HPDE6-E6E7 (cell line): ENCODE measurements at regions not wholly inside any gene's neighbourhood (a gene's known extent, or its start where the extent isn't known, plus 50 kb on each side); places are given as distances from the start of the nearest gene placed in this dataset.
"Not testable (repeated sequence)": the region's sequence is repeated elsewhere in the genome, so short reads cannot be mapped to it uniquely, and the experiment has no call there.

Experiments
- DNase-seq: peaks from one replicate; pipeline ENCODE4 v3.0.0; 2011; ENCODE audit warnings: missing footprints; ENCODE audit errors: extremely low spot score

DNA sequence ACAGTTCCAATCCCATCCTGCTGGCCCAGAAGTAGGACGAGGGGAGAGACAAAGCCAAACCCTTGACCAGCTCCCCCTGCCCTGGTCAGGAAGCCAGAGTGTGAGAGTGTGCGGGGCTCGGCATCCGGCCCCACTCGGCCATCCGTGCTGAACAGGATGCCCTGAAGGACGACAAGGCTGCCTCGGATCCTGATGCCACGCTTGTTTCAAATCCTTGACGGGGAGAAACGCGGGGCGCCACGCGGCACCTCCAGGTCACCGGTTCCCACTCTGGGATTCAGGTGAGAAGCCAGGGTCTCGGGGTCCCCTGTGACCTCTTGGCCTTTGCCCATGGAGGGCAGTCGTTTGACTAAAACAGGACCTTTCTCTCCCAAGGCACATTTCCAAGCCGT lies 167.8 kb downstream of the BRD1 start:
- DNase-seq, result no peak

DNA sequence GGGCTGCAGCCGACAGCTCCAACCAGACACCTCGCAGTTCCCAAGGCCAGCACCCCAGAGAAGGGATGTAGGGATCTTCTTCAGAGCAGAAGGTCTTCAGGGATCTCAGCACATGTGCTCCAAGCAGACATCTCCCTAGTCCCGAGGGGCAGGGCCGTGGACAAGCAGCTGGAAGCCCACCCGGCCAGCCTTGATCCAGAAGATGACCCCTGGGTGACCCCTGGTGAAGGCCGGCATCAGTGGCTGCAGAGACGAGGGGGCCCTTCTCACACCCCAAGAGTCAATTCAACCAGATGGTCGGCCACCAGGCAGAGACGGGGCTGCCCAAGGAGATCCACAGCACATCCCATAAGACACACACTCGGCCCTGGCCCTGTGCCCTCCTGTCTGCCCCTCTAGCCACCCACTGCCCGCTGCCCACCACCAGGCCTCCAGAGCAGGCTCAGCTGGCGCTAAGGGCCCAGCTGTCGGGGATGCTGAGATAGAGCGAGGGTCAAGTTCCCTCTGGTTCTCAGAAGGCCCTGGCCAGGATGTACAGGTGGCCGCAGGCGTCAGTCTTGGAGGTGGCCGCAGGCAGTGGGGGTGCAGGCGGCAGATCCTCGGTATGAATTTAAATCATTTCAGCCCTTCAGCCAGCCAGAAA lies 168.3 kb downstream of the BRD1 start:
- DNase-seq, result no peak

DNA sequence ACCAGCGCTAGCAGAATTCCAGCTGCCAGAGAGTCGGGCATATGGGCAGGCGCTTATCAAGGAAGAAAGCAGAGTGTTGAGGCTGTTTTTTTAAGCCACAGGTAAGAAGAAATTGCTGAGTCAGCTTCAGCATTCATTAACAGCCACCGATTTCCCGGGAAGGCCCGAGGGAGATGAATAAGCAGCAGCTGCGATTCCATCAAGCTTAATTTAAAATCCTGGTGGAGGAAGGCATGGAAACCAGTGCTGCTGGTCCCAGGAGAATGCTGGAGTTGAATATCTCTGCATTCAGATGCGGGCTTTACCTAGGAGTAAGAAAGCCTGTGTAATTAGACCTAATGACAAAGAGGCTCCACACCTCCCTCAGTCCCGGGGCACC lies 168.8 kb downstream of the BRD1 start:
- DNase-seq, result no peak

DNA sequence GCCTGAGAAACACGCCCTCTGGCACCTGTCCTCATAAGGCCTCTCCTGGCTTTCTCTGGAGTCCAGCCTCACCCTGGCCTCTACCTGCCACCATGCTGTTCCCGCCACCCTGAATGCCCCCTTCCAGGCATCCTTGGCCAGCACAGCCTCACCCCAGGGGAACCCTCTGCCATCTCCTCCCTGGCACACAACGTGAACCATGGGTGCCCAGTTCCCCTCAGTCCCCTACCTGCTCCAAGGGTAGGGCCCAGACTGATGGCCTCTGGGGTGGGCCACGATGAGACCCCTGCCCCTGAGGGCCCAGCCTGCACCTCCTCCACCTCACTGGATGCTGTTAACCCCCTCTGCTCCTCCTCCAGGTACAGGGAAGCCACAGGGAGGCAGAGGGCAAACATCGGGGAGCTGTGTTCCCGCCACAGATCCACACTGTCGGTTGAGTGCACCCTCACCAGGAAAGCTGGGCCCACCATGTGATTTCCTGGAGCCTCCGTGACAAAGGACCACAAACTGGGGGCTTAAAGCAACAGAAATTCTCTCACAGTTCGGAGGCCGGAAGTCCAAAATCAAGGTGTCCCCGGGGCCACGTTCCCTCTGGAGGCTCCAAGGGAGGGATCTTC lies 169.6 kb downstream of the BRD1 start:
- DNase-seq, result no peak

DNA sequence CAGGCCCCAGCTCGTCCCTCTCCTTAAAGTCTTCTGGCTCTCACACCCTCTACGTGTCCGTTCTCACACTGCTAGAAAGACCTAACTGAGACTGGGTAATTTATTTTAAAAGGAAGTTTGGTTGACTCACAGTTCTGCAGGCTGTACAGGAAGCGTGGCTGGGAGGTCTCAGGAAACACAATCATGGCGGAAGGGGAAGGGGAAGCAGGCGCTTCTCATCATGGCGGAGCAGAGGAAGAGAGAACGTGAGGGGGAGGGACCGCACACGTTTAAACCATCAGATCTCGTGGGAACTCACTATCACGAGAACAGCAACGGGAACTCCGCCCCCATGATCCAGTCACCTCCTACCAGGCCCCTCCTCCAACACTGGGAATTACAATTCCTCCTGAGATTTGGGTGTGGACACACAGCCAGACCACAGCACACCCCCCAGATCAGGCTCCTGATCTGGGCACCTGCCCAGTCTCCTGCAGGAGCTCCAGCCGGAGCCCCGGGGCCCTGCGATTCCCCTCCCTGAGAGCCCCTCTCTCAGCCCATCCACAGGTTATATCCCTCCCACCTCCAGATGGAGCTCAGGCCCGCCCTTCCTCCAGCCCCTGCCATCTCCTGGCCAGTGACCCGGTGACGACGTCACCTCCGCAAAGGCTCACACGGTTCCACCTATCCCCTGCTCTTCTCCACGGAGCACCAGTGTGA lies 170.2 kb downstream of the BRD1 start:
- DNase-seq, result no peak

DNA sequence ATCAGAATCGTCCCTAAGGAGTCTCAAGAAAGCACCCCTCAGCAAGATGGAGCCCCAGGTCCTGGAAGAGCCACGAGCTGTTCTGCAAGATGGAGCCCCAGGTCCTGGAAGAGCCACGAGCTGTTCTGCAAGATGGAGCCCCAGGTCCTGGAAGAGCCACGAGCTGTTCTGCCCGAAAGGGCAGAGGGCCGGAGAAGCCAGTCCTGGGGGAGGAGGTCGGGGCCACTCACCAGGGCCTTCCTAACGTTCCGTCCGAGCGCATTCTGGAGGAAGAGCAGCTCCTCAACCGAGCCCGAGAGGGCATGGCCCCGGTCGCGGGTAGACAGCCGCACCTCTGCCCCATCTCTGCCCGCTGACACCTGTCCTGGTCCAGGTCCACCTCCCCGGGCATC lies 170.8 kb downstream of the BRD1 start:
- DNase-seq, result not testable (repeated sequence)

DNA sequence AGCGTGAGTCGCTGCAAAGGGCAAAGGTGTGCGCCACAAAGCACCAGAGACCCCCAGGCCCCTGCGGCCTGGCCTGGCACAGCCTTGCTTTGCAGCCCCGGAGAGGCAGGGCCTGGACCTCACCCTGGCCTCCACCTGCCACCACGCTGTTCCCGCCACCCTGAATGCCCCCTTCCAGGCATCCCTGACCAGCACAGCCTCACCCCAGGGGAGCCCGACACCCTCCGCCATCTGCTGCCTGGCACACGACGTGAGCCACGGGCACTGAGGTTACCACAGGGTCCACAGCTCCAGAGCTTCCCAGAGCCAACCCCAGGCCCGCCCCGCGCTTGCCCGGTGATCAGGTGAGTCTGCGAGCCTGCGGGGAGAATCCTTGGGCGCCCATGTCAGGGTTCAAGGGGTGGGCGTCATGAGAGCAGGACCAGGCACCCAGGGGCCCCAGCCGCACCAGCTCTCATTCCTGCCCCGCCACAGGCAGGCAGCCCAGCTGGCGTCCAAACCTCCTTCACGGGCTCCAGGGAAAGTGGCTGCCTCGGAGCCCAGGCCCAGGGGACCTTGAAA lies 171.3 kb downstream of the BRD1 start:
- no peak for DNase-seq

DNA sequence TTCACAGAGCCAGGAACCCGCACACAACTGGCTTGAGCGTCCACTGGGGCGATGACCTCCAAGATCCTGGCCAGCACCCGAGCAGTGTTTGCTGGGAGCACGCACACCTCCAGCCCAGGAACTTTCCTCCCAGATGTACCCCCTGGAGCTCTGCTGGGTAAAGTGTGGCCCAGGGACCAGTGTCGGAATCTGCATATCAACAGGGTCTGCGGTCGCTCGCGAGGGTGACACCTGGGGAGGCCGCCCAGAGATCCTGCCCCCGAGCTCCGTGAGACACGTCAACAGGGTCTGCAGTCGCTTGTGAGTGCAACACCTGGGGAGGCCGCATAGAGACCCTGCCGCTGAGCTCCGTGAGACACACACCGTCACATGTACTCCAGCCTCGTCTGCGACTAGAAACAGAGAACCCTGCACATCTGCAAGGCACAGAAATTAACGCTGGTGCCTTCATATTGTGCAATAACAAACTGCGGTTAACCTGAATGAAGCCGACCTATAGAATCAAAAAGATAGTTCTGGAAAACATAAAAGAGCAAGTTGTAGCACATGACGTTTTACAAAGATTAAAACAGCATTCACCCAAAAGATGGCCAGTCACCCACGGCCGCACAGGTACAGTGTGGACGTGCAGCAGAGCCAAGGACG lies 172.4 kb downstream of the BRD1 start:
- DNase-seq, result no peak

DNA sequence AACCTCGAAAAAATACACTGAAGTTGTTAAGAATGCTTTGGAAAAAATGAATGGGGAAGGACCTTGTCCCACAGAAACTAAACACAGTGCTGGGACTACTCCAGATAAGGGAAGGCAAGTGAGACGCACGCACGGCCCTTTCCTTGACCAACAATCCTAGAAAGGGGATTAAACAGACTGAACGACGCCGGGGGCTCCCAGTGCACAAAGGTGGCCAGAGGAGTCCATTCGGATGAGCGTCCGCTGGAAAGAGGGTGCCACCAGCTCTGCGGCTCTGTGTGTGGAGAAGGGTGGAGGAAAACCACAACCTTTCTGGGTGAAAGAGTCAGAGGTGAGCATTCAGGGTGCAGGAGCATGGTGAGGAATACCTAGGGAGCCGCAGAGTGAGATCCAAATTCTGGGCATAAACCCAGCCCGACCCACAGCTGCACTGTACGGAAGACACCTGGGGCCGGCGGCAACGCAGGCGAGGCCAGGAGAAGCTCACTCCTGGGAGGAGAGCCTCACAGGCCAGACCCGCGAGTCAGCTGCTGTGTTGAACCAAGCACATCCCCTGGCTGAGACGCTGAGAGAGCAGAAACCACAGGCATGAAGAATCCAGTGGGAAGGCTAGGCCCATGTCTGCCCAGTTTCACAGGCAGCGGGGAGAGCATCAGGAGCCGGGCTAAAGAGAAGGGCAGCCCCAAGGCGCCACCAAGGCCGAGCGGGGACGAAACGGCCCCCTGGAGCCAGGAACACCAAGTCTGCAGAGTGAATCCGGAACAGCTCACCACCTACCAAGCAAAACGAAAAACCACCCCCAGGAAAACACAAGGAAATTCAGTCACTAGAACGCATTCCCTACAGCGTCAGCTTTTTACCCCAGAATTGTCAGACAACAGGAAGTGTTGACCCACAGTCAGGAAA lies 177.1 kb downstream of the BRD1 start:
- no peak for DNase-seq

DNA sequence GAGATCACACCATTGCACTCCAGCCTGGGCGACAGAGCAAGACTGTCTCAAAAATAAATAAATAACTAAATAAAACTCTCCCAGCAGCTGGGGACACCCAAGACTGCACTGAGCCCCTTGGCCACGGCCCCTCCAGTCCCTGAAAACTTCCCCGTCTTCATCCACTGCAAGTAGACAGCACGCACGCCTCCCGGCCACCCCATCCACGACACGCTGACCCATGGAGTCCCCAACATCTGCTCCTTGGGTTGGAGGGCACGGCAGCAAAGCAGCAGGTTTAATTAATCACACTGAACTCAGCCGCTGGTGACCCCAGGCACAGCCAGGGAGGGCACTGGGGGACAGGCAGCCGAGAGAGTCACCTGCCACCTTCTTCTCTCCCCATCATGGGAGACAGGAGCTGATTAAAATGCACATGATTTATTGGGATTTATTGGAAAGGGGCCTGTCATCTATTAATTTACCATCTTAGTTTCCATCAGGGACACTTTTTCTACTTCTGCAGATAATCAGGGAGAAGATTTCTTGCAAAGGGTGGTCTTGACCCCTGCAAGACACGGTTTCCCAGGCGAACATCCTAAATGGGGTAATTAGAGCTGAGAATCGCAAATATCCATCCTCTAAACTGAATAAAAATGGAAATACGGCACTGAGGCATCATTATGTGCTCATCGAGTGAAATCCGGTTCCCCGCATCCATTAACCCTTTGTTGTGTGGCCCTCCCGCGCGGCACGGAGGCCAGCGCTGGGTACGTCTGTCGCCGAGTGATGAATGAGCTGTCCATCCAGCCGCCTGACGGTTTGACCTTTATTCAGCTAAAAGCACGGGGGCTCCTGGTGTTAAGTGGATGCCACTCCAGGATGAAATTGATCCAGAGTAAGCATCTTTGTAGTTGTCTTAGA lies 178.3 kb downstream of the BRD1 start:
- DNase-seq, result no peak

DNA sequence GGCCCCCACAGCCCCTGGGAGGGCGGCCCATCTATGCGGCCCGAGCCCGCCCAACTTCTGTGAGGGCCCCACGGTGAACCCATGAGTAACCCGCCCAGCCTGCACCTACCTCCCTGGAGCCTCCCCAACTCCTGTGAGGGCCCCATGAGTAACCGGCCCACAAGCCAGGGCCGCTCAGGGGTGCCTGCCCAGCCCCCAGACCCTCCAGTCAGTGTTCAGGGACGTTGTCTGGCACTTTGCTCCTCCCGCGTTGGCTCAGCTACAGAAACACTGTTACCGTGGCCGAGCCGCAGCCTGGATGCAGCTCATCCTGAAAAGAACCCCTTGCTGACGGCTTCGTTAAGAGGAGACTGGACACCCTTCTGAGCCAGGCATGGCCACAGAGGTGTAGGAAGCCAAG lies 179.6 kb downstream of the BRD1 start:
- DNase-seq, result no peak

DNA sequence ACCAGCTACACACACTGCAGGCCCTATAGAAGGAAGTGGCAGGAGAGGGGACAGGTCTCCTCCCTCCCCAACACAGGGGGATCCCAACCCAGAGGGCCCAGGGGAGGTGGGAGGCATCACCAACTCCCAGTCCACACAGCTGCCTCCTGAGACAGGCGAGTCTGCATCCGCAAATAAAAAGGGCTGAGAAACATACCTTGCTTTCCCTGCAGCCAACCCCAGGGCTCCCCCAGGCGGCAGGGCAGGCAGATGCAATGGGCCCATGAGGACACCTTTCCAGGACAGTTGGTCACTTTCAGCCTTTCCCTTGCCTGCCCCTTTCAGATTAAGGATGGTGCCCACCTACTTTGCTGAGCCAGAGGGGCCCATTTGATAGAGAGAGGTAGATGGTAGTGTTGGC lies 180.0 kb downstream of the BRD1 start:
- DNase-seq, result no peak

DNA sequence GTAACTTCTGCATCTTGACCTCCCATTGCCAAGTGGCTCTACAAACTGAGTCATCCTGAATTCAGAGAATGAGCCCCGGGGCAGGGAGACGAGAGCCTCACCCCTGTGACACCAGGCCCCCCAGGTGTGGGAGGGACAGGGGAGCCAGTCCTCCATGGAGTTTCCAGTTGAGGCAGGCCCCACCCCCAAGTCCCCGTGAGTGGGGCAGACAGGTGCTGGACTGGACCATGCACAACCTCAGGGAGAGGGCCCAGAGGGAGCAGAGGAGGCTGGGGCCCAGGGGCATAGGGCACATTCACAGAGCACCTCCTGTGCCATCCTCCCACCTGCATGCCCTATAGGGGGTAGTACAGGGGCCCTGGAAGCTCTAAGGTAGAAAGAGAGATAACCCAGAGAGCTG lies 180.8 kb downstream of the BRD1 start:
- DNase-seq, result no peak

DNA sequence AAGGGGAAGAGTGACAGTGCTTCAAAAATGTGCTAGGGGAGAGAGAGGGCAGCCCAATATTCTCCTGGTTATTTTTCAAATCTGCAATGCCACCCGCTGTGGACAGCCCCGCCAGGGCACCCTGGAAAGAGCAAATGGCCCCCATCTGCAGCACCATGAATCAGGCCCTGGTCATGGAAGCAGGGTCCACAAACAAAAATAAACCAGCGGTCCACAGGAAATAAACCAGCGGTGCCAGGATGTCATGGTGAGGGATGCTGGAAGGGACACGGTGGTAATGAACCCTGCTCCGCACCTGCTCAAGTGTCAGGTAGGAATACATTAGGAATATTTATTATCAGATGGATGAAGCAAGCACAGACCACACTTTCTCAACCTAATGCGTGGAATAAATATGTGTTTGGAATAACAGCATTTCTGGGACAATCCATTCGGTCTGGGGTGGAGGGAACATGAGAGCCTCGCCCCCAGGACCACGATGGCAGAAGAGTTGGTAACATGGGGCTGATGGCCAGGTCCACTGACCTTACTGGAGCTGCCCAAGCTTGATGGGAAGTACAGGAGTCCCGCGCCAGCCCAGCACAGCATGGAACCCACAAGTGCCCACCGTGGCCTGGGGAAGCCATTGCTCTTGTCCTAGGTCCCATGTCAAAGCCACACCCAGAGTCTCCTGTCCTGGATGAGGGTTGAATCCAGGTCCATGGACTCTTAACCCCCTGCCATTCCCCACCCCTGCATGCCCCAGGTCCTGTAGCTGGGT lies 181.7 kb downstream of the BRD1 start:
- no peak for DNase-seq

DNA sequence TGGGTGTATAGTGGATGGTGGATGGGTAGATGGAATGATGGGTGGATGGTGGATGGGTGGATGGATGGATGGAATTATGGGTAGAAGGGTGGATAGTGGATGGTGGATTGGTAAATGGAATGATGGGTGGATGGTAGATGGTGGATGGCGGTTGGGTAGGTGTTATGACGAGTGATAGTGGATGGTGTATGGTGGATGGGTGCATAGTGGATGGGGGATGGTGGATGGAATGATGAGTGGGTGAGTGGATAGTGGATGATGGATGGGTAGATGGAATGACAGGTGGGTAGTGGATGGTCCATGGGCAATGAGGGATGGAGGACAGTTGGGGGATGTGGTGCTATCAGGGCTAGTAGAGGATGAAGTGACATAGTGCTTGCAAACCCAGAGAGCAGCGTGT lies 182.4 kb downstream of the BRD1 start:
- DNase-seq, result no peak

DNA sequence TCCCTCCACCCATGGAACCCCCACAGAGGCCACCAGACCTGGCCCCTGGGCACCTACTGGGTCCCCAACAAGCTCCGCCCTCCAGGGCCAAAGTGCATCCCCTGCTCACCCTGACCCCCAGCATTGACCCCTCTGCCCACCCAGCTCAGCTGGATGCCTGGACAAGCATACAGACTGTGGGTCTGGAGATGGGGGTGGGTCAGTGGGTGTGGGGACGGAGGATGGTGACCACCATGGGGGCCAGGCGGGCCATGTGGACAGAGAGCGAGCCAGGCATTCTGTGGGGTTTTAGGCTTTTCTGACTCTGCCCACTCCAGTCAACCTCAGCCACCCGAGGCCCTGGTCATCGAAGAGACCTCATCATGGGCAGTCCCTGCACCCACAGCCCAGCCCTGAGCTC lies 183.7 kb downstream of the BRD1 start:
- no peak for DNase-seq

DNA sequence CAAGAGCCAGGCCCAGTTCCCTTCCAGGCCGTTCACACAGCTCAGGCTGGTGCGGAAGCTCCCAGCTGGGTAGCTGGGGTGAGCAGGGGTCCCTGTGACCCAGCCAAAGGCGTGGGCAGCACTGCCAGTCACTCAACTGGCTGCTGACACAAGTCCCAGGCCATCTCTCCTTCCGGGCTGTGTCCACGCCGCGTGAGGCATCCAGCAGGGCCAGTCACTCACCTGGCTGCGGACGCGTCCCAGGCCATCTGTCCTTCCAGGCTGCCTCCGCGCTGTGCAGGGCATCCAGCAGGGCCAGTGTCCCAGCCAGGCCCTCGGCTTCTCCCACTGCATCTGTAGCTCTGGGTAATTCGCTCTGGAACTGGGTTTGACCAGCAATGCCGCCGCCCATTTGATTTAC lies 184.2 kb downstream of the BRD1 start:
- DNase-seq, result no peak

DNA sequence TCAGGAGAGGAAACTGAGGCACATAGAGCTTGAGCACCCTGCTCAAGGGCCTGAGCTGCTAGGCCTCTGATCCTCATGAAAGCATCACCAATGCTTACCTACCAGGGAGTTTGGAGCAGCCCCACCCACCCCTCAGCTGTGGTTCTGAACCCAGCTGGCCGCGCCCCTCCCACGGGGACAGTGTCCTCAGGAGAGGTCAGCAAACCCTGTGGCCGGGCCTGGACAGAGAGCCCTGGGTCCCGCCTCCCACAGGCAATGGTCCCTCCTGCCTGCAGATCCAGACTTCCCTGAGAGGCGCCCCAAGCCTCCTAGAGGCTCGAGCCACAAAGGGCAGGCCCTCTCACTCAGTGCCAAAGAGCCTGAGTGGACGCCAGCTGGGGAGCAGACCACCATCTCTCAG lies 184.9 kb downstream of the BRD1 start:
- DNase-seq, result no peak

DNA sequence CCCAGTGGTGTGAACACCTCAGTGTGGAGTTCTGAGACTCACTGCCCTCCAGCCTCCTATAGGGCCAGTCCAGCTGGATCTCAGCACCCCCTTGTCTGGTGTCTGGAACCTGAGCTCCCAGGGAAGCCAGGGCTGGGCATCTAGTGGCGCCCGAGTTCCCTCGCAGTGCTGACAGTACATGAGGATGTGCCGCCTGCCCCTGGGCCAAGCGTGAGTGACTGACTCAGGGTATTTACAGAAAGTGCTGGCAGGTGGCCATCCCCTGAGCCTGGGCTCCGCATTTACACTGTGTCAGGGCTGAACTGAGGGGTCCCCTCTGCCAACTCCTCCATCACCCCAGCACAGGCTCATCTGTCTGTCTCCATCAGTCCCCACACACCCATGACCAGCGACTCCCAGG lies 185.3 kb downstream of the BRD1 start:
- DNase-seq, result no peak

DNA sequence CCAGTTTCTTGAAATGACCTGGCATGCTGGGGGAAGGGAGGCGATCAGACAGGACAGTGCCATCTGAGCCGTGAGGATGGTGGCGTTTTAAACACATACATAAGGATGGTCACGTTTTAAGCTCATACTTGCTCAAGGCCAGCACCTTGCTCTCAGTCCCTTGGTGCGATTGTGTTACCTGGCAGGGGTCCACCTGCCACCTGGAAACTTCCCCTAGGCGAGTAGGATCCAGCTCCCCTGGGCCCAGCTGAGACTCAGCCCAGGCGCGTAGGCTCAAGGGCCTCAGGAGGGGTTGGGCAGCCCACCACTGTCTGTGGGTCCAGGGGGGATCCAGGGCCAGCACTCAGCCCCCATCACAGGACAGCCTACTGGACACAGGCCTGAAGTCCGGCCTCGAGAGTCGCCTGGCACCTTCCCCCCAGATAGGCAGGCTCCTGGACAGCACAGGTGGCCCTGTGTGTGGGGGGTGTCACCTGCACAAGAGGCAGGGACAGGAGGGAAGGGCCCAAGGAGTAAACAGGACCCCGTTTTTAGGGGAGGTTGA lies 185.8 kb downstream of the BRD1 start:
- no peak for DNase-seq
